Parathyroid adenoma (tissue), 2 donors: ENCODE measurements at regions not wholly inside any gene's neighbourhood (a gene's known extent, or its start where the extent isn't known, plus 50 kb on each side); places are given as distances from the start of the nearest gene placed in this dataset.
"Not testable (repeated sequence)": the region's sequence is repeated elsewhere in the genome, so short reads cannot be mapped to it uniquely, and the experiment has no call there.

Source experiments
- H2AFZ ChIP-seq: fragments of 300-600 bp; sonication (generic); one replicate; pipeline ENCODE4 v1.7.0; 2017; ENCODE audit warnings: antibody characterized with exemption, mild to moderate bottlenecking
- H3K27ac ChIP-seq: fragments of 300-600 bp; sonication (generic); one replicate; pipeline ENCODE4 v1.7.0; 2017
- H3K27me3 ChIP-seq: fragments of 300-600 bp; sonication (generic); one replicate; pipeline ENCODE4 v1.7.0; 2017; ENCODE audit warnings: low read length; ENCODE audit not compliant: control insufficient read depth, insufficient read depth
- H3K36me3 ChIP-seq: fragments of 300-600 bp; sonication (generic); one replicate; pipeline ENCODE4 v1.7.0; 2017; ENCODE audit warnings: low read length; ENCODE audit not compliant: control insufficient read depth, insufficient read depth
- H3K4me1 ChIP-seq: fragments of 300-600 bp; sonication (generic); one replicate; pipeline ENCODE4 v1.7.0; 2017; ENCODE audit warnings: control low read depth
- H3K4me2 ChIP-seq: fragments of 300-600 bp; sonication (generic); one replicate; pipeline ENCODE4 v1.7.0; 2017; ENCODE audit warnings: low read length
- H3K4me3 ChIP-seq: fragments of 300-600 bp; sonication (generic); one replicate; pipeline ENCODE4 v1.7.0; 2017; ENCODE audit warnings: low read depth, low read length
- H3K79me2 ChIP-seq: fragments of 300-600 bp; sonication (generic); one replicate; pipeline ENCODE4 v1.7.0; 2017; ENCODE audit warnings: control low read depth
- H3K9ac ChIP-seq: fragments of 300-600 bp; sonication (generic); one replicate; pipeline ENCODE4 v1.7.0; 2017; ENCODE audit warnings: mild to moderate bottlenecking
- H3K9me3 ChIP-seq: fragments of 300-600 bp; sonication (generic); one replicate; pipeline ENCODE4 v1.7.0; 2017; ENCODE audit warnings: low read length; ENCODE audit not compliant: control insufficient read depth
- TF ChIP-seq, protein P1 (sequence below): fragments of 300-600 bp; sonication (generic); IDR thresholded peaks from one replicate; pipeline ENCODE4 v1.7.0; 2017; ENCODE audit warnings: antibody characterized with exemption, mild to moderate bottlenecking
- donor health status: primary hyperparathyroidism.

DNA sequence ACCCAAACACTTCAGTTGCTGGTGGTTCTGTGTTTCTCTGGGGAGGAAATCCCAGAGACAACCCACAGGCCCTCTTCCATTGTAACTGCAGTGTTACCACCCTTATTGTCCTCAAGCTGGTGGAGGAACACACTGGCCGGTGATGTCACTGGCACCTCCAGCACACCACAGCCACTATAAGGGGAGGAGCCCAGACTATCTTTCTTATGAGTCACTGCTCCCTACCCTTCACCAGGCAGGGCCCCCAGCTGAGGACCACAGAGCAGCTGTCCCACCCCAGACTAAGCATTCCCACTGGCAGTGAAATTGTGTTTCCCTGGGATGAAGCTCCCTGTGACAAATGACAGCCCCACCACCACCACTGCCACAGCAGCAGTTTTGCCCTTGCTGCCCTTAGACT lies 171.8 kb upstream of the FGF16 start:
- Histone ChIP-seq H3K4me1 (no peaks in the 10 kb centered on the region), H3K4me3 (no peak overlapping the region), H3K27ac (no peak overlapping the region), H2AFZ (no peak overlapping the region), H3K79me2 (no peaks in the 10 kb centered on the region), H3K9me3 (no peaks in the 10 kb centered on the region), H3K4me2 (no peak overlapping the region), H3K9ac (no peak overlapping the region), H3K36me3 (no peaks in the 10 kb centered on the region), H3K27me3 (no peaks in the 10 kb centered on the region)
- TF ChIP-seq, protein P1, sequence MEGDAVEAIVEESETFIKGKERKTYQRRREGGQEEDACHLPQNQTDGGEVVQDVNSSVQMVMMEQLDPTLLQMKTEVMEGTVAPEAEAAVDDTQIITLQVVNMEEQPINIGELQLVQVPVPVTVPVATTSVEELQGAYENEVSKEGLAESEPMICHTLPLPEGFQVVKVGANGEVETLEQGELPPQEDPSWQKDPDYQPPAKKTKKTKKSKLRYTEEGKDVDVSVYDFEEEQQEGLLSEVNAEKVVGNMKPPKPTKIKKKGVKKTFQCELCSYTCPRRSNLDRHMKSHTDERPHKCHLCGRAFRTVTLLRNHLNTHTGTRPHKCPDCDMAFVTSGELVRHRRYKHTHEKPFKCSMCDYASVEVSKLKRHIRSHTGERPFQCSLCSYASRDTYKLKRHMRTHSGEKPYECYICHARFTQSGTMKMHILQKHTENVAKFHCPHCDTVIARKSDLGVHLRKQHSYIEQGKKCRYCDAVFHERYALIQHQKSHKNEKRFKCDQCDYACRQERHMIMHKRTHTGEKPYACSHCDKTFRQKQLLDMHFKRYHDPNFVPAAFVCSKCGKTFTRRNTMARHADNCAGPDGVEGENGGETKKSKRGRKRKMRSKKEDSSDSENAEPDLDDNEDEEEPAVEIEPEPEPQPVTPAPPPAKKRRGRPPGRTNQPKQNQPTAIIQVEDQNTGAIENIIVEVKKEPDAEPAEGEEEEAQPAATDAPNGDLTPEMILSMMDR = no peak

DNA sequence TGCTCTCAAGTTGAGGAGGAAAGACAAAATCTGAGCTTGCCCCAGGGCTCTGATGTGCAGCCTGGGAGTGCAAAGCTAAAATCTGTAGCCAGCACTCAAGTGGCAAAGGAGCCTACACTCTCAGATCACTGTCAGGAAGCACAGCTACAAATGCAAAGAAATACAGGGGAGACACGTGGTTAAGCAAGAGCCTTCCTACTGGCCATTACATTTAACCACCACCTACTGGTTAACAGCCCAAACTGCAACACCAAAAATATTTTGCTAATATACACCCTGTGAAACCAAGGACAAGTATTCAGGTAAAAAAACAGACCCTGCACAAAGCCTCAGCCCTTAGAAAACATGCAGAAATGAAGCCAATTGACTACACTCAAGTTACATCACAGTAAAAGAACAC lies 170.4 kb upstream of the FGF16 start:
- H3K36me3 ChIP-seq = no peaks in the 10 kb centered on the region
- H3K4me1 ChIP-seq = no peaks in the 10 kb centered on the region
- no peaks in the 10 kb centered on the region for H3K27me3 ChIP-seq
- TF ChIP-seq, protein P1 = no peak
- H3K4me2 ChIP-seq = no peak overlapping the region
- H3K4me3 ChIP-seq = no peak overlapping the region
- H3K79me2 ChIP-seq = no peaks in the 10 kb centered on the region
- H3K9ac ChIP-seq = no peak overlapping the region
- no peaks in the 10 kb centered on the region for H3K9me3 ChIP-seq
- no peak overlapping the region for H2AFZ ChIP-seq
- H3K27ac ChIP-seq = no peak overlapping the region

DNA sequence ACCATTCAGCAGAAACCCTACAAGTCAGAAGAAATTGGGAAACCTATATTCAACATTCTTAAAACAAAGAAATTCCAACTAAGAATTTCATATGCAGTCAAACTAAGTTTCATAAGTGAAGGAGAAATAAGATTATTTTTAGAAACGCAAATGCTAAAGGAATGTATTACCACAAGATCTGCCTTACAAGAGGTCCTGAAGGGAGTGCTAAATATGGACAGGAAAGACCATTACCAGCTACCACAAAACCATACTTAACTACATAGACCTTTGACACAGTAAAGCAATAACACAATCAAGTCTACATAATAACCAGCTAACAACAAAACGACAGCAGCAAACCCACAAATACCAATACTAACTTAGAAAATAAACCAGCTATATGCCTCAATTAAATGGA lies 169.3 kb upstream of the FGF16 start:
- Histone ChIP-seq H3K27me3 (no peaks in the 10 kb centered on the region), H3K79me2 (no peaks in the 10 kb centered on the region), H3K36me3 (no peaks in the 10 kb centered on the region), H3K4me2 (no peak overlapping the region), H2AFZ (no peak overlapping the region), H3K9me3 (no peaks in the 10 kb centered on the region), H3K4me3 (no peak overlapping the region), H3K9ac (no peak overlapping the region), H3K4me1 (no peaks in the 10 kb centered on the region), H3K27ac (no peak overlapping the region)
- TF ChIP-seq, protein P1 = no peak

DNA sequence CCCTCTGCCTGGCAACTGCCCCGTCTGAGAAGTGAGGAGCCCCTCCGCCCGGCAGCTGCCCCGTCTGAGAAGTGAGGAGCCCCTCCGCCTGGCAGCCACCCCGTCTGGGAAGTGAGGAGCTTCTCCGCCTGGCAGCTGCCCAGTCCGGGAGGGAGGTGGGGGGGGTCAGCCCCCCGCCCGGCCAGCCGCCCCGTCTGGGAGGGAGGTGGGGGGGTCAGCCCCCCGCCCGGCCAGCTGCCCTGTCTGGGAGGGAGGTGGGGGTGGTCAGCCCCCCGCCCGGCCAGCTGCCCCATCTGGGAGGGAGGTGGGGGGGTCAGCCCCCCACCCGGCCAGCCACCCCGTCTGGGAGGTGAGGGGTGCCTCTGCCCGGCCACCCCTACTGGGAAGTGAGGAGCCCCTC lies 167.8 kb upstream of the FGF16 start:
- not testable (repeated sequence) for H3K27ac ChIP-seq, H3K4me1 ChIP-seq, H3K27me3 ChIP-seq, H2AFZ ChIP-seq, H3K9ac ChIP-seq, H3K4me3 ChIP-seq, H3K79me2 ChIP-seq, H3K36me3 ChIP-seq, H3K9me3 ChIP-seq, H3K4me2 ChIP-seq

DNA sequence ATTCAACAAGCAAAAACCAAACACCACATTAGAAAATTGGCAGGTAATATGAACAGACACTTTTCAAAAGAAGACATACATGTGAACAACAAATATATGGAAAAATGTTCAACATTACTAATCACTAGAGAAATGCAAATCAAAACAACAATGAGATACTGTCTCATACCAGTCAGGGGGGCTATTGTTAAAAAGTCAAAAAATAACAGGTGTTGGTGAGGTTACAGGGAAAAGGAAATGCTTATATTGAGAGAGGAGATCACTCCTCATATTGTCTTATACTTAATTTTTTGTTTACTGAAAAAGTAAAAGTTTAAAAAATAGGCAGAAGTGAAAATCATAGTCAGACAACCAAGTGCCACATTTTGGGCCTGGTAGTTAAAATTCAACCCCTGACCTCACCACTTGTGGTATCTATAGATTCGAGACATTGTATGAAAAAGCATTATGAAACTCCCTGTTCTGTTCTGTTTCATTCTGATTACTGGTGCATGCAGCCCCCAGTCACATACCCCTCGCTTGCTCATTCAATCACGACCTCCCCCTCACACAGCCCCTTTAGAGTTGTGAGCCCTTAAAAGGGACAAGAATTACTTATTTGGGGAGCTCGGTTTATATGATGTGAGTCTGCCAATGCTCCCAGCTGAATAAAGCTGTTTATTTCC lies 153.7 kb upstream of the FGF16 start:
- Histone ChIP-seq H3K4me1 (no peaks in the 10 kb centered on the region), H3K79me2 (no peaks in the 10 kb centered on the region), H3K27ac (no peak overlapping the region), H3K9ac (no peak overlapping the region), H3K4me3 (no peak overlapping the region), H3K9me3 (no peaks in the 10 kb centered on the region), H3K27me3 (no peaks in the 10 kb centered on the region), H2AFZ (no peak overlapping the region), H3K36me3 (no peaks in the 10 kb centered on the region), H3K4me2 (no peak overlapping the region)
- TF ChIP-seq, protein P1 = no peak
